PC-9 (cell line): ENCODE measurements at regions not wholly inside any gene's neighbourhood (a gene's known extent, or its start where the extent isn't known, plus 50 kb on each side); places are given as distances from the start of the nearest gene placed in this dataset.

Source experiments
- BruUV-seq: library from RNA; stranded (reverse); fragments of 400-500 nt; replicated peaks from 2 replicates; lab custom pipeline; 2021; lab: Mats Ljungman, UMichigan
- CTCF ChIA-PET: fragments of 300-600 bp; sonication (Branson Sonifier 250); formaldehyde crosslinking; loops from one replicate; lab custom pipeline; 2022; ENCODE audit warnings: antibody characterized with exemption; lab: Charles Lee
- POLR2A ChIA-PET: fragments of 300-600 bp; sonication (Branson Sonifier 250); formaldehyde crosslinking; loops from one replicate; lab custom pipeline; 2022; ENCODE audit warnings: antibody characterized with exemption; ENCODE audit not compliant: unreplicated experiment; lab: Charles Lee
- DNase-seq, 2 experiments: peaks; one replicate each; pipeline versions ENCODE4 v3.0.0 to v3.0.0-alpha.2; 2015 to 2022; ENCODE audit warnings: mixed read lengths in 1 of 2
- H2AFZ ChIP-seq: fragments of 200-600 bp; sonication (generic); 2 replicates; pipeline ENCODE4 v1.8.1; 2017; ENCODE audit warnings: antibody characterized with exemption
- H3F3A ChIP-seq: fragments of 200-600 bp; sonication (generic); 2 replicates; pipeline ENCODE4 v1.8.1; 2017; ENCODE audit warnings: antibody characterized with exemption, mild to moderate bottlenecking, low read depth; ENCODE audit not compliant: insufficient read depth
- H3K27ac ChIP-seq: fragments of 200-600 bp; sonication (generic); 2 replicates; pipeline ENCODE4 v1.6.1; 2016; ENCODE audit warnings: mixed run types
- H3K27me3 ChIP-seq: fragments of 200-600 bp; sonication (generic); 2 replicates; pipeline ENCODE4 v1.6.1; 2016; ENCODE audit warnings: low read depth, mixed run types; ENCODE audit not compliant: insufficient read depth
- H3K36me3 ChIP-seq: fragments of 200-600 bp; sonication (generic); 2 replicates; pipeline ENCODE4 v1.6.1; 2016; ENCODE audit warnings: low read depth, mixed run types
- H3K4me1 ChIP-seq: fragments of 200-600 bp; sonication (generic); replicated peaks from 2 replicates; pipeline ENCODE4 v1.6.1; 2016; ENCODE audit warnings: mixed run types; ENCODE audit not compliant: insufficient read depth
- H3K4me2 ChIP-seq: fragments of 200-600 bp; sonication (generic); 2 replicates; pipeline ENCODE4 v1.6.1; 2017; ENCODE audit warnings: mixed run types
- H3K4me3 ChIP-seq: fragments of 200-600 bp; sonication (generic); 2 replicates; pipeline ENCODE4 v1.6.1; 2016; ENCODE audit warnings: mixed run types
- H3K79me2 ChIP-seq: fragments of 200-600 bp; sonication (generic); 2 replicates; pipeline ENCODE4 v1.6.1; 2017; ENCODE audit warnings: low read depth, mixed run types
- H3K9me2 ChIP-seq: fragments of 200-600 bp; sonication (generic); 2 replicates; pipeline ENCODE4 v1.8.1; 2017; ENCODE audit warnings: mild to moderate bottlenecking; ENCODE audit not compliant: insufficient read depth
- H3K9me3 ChIP-seq: fragments of 200-600 bp; sonication (generic); 2 replicates; pipeline ENCODE4 v1.8.1; 2016; ENCODE audit warnings: low read depth; ENCODE audit not compliant: insufficient read depth
- H4K20me1 ChIP-seq: fragments of 200-600 bp; sonication (generic); 2 replicates; pipeline ENCODE4 v1.8.1; 2017; ENCODE audit not compliant: insufficient read depth
- EZH2 ChIP-seq: fragments of 200-600 bp; sonication (generic); IDR thresholded peaks from 2 replicates; pipeline ENCODE4 v1.8.0; 2017; ENCODE audit warnings: antibody characterized with exemption, low read depth
- intact Hi-C: fragments of 100-400 bp; cut with micrococcal nuclease; formaldehyde crosslinking; loops from one replicate; pipeline ENCODE4 v1.10.0; 2022; ENCODE audit not compliant: unreplicated experiment
- TF ChIP-seq, protein P1 (sequence below): fragments of 200-600 bp; sonication (generic); conservative IDR thresholded peaks from 2 replicates; pipeline ENCODE4 v1.6.1; 2017; ENCODE audit warnings: mixed run types, antibody characterized with exemption, mild to moderate bottlenecking, moderate library complexity

DNA sequence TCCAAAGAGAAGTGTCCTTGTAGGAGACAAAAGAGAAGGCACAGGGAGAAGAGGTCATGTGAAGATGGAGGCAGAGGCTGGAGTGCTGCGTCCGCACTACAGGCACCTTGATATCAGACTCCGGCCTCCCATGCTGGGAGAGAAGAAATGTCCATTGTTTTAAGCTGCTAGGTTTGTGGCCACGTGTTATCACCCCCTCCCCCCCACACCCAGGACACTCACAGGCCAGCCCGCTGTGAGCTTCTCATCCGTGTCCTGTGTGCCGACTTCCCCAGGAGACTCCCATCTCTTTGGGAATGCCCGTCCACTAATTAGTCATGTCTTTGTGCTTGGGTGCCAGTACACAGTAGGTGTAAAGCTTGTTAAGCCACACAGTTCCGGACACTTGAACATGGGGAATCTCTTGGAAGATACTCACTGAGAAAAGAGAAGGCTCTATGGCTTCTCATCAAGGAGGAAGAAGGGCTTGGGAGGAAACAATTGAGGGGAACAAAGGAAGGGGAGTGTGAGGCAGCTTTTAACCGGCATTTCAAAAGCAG, 1234.7 kb downstream of the TBC1D22A start:
- intact Hi-C loops = no loop called here
- Histone ChIP-seq H3K27me3 (peaks cover 97% of the 10 kb centered on the region), H4K20me1 (no peaks in the 10 kb centered on the region), H3F3A (no peaks in the 10 kb centered on the region), H3K4me3 (no peak overlapping the region), H3K4me1 (no peaks in the 10 kb centered on the region), H3K79me2 (no peaks in the 10 kb centered on the region), H3K4me2 (no peak overlapping the region), H3K9me2 (no peaks in the 10 kb centered on the region), H3K36me3 (no peaks in the 10 kb centered on the region), H2AFZ (no peak overlapping the region), H3K9me3 (no peaks in the 10 kb centered on the region), H3K27ac (no peak overlapping the region)
- CTCF ChIA-PET = no interaction called here
- no TSS peak for BruUV-seq
- POLR2A ChIA-PET = no interaction called here
- TF ChIP-seq, protein P1, sequence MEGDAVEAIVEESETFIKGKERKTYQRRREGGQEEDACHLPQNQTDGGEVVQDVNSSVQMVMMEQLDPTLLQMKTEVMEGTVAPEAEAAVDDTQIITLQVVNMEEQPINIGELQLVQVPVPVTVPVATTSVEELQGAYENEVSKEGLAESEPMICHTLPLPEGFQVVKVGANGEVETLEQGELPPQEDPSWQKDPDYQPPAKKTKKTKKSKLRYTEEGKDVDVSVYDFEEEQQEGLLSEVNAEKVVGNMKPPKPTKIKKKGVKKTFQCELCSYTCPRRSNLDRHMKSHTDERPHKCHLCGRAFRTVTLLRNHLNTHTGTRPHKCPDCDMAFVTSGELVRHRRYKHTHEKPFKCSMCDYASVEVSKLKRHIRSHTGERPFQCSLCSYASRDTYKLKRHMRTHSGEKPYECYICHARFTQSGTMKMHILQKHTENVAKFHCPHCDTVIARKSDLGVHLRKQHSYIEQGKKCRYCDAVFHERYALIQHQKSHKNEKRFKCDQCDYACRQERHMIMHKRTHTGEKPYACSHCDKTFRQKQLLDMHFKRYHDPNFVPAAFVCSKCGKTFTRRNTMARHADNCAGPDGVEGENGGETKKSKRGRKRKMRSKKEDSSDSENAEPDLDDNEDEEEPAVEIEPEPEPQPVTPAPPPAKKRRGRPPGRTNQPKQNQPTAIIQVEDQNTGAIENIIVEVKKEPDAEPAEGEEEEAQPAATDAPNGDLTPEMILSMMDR = no peak
- TF ChIP-seq EZH2 = no peak
- no peak for DNase-seq

- Histone ChIP-seq H3K4me3 (no peak overlapping the region), H3K4me1 (no peaks in the 10 kb centered on the region), H3K79me2 (no peaks in the 10 kb centered on the region), H3K9me3 (no peaks in the 10 kb centered on the region), H3F3A (no peaks in the 10 kb centered on the region), H3K36me3 (no peaks in the 10 kb centered on the region), H3K4me2 (no peak overlapping the region), H3K9me2 (no peaks in the 10 kb centered on the region), H2AFZ (no peak overlapping the region), H4K20me1 (no peaks in the 10 kb centered on the region), H3K27me3 (peaks cover 97% of the 10 kb centered on the region), H3K27ac (no peak overlapping the region)
- ChIA-PET POLR2A (no interaction called here), CTCF (no interaction called here)
- no peak for TF ChIP-seq EZH2
- TF ChIP-seq, protein P1 = no peak
- no TSS peak for BruUV-seq
- no peak for DNase-seq
- intact Hi-C loops = no loop called here
Measured at GRCh38 chr22:47996446-47996857, 1234.0 kb downstream of the TBC1D22A start.

- DNase-seq = no peak
- ChIA-PET POLR2A (no interaction called here), CTCF (no interaction called here)
- no peaks in the 10 kb centered on the region for H3K36me3 ChIP-seq
- TF ChIP-seq, protein P1 = no peak
- TF ChIP-seq EZH2 = no peak
- H2AFZ ChIP-seq = no peak overlapping the region
- H3K79me2 ChIP-seq = no peaks in the 10 kb centered on the region
- H3K4me2 ChIP-seq = no peak overlapping the region
- intact Hi-C loops = no loop called here
- H3F3A ChIP-seq = no peaks in the 10 kb centered on the region
- H3K4me3 ChIP-seq = no peak overlapping the region
- H3K4me1 ChIP-seq = no peaks in the 10 kb centered on the region
- BruUV-seq = no TSS peak
- no peaks in the 10 kb centered on the region for H3K9me2 ChIP-seq
- no peak overlapping the region for H3K27ac ChIP-seq
- H4K20me1 ChIP-seq = no peaks in the 10 kb centered on the region
- no peaks in the 10 kb centered on the region for H3K9me3 ChIP-seq
- H3K27me3 ChIP-seq = peaks cover 95% of the 10 kb centered on the region
Measured at GRCh38 chr22:47995718-47996117, 1233.3 kb downstream of the TBC1D22A start.
